Activated CD4-positive, alpha-beta T cell treated with anti-CD3 and anti-CD28 coated beads for 48 hours (primary cell): ENCODE measurements at regions not wholly inside any gene's neighbourhood (a gene's known extent, or its start where the extent isn't known, plus 50 kb on each side); places are given as distances from the start of the nearest gene placed in this dataset.

Experiments
- DNase-seq: peaks from one replicate; pipeline ENCODE4 v3.0.0-alpha.2; 2020

DNA sequence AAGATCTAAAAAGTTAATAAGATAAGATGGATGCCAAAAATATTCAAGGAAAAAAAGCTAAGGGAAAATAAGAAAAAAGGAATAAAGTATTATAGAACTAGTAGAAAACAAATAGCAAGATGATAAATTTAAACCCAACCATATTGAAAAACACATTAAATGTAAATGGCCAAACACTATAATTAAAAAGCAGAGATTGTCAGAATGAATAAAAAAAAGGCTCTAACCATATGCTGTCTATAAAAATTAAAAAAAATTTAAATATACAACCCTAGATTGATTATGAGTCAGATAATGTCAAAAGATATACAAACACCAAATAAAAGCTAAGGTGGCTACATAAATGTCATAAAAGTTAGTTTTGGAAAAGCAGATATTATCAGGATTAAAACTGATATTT, 617.5 kb upstream of the SGCG start:
- no peak for DNase-seq

DNA sequence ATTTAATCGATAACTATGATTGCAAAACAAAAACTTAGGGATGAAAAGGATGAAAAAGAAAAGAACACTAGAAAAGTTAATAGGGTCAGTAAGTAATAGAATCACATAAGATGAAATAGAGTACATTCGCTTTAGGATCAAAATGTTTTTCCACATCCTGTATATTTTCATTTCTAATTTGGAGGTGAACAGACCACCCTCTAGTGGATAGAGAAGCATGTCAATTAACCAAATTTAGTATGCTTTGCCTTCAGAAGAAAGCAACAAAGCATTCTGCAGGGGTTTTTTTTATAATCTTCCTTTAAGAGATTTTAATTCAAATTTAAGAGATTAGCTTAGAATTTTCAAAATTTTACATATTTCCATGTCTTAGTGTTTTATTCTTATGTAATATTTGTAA, 611.0 kb upstream of the SGCG start:
- DNase-seq = no peak

DNA sequence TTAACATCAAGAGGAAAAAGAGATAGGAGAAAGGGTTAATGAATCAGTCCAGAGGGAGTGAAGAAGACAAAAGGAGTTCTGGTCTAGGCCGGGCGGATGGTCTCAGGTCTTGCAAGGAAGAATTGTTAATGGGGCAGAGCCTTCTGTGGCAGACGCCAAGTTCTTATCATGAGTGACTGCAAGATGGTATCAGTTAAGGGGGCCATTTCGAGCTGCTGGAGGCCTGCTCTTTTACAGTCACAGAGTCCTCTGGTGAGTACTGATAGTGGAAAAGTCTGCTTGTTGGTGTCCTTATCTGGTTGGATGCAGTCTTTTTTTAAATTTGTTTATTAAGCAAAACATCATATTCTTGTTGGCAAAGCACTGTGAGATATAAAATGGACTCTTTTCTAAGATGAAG, 590.9 kb upstream of the SGCG start:
- no peak for DNase-seq

GRCh38 chr13:22592515-22592914, 588.3 kb upstream of the SGCG start:
- DNase-seq = no peak

GRCh38 chr13:22594041-22594440, 586.7 kb upstream of the SGCG start:
- DNase-seq = no peak

- DNase-seq = no peak
These were observed 584.5 kb upstream of the SGCG start for GRCh38 chr13:22596171-22596863.

DNA sequence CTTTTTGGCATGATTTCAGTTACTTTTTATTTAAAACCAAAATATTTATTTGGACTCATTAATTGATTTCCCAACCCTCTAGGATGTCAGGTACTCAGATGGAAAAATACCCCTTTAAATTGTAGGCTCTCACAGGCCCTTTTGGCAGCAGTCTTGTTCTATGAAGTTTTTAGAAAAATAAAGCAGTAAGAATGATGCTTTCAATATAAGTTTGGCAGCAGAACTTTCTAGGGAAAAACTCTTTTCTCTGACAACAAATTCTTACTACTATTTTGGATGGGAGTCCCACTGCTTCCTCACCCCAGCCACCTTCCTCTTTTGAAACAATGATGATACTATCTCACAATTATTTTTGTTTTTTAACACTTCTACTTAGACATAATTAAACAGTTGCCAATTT, 581.6 kb upstream of the SGCG start:
- DNase-seq = no peak

DNA sequence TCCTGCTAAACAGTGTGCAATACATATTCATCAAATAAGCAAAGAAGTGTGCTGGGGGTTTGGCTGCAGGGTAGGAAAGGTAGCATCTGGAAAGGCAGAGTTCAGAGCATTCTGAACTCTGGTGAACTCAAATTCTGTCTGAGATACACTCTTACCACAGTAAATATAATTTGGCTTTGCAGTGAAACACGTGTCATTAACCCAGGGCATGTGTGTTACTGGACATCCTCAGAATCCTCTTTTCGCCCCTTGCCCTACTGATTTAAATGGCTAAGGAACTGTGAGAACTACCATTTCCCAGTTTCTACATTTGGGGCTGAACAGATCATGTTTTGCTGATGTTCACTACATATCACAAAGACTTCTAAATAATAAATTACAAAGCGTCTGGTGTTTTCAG, 562.8 kb upstream of the SGCG start:
- no peak for DNase-seq

- DNase-seq = no peak
These were observed 555.1 kb upstream of the SGCG start for GRCh38 chr13:22625691-22626090.

DNA sequence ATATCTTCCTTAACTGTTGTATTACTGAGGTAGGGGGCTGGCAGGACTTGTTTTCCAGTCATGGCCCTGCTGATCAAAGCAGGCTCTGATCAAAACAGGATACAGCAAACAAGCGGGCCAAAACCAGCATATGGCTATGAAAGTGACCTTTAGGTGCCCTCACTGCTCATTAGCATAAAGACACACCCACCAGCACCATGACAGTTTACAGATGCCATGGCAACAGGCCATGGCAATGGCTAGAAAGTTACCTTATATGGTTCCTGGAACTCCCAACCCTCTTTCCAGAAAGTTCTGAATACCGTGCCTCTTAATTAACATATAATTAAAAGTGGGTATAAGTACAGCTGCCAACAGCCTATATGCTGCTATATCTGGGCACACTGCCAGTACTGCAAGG, 551.4 kb upstream of the SGCG start:
- no peak for DNase-seq

- DNase-seq = no peak
These were observed 538.7 kb upstream of the SGCG start for GRCh38 chr13:22642088-22642487.

GRCh38 chr13:22644941-22645340, 535.8 kb upstream of the SGCG start:
- no peak for DNase-seq

- no peak for DNase-seq
These were observed 533.5 kb upstream of the SGCG start for GRCh38 chr13:22647156-22647850.

DNA sequence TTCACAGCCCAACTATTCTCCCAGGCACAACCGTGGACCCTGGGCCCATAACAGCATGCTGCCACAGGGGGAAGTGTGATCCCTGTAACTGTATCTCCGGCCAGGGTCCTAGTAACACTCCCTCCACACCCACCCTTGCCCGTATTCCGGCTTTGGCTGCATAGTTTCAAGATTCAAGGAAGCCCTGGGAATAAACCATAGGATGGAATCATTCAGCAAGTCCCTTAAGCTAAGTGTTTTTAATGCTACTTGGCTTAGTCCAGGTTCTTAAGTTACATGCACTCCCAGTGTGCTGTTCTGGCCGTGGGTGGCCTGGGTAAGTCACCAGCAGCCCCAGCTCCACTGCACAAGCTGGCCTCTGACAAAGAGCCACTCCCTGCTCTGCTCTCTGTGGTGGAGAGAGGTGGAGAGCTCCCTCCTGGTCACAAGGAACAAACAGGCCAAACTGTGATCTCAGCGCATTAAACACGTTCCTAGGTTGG, 532.4 kb upstream of the SGCG start:
- no peak for DNase-seq

DNA sequence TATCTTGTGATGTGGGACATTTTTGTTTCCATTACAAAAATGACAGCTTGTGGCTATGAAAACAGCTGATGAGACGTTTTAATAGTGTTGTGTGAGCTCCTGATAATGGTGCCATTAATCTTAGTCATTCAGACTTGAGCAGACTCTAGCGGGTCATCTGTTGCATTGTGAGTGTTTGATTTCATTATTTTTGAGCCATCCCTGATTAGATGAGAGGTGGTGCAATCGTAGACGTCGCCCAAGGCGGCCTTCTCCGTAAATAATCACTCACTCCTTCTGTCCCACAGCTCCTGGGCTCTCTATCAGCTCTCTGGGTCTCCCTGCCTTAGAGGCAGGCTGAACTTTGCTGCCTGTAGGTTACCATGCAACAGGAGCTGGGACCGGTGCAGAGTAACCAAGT, 528.0 kb upstream of the SGCG start:
- DNase-seq = no peak

DNA sequence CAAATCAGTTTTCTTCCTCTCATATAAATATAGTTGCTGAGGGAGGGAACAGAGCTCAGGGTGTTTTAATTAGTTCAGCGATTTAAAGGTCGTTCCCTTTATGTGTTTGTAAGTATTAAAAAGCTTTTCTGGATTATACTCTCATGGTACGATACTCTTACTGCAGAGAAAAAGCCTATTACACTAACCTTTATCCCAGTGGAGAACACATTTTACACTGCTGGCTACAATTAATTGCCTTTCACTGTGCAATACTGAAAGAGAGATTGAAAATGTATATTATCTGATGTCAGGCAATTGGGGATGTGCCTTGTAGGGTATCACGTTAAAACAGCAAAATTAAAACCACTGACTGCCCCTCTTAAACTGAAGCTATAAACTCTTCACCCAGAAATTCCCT, 526.9 kb upstream of the SGCG start:
- no peak for DNase-seq

GRCh38 chr13:22655106-22655852, 525.5 kb upstream of the SGCG start:
- DNase-seq = no peak

- no peak for DNase-seq
These were observed 518.0 kb upstream of the SGCG start for GRCh38 chr13:22662771-22663170.

DNA sequence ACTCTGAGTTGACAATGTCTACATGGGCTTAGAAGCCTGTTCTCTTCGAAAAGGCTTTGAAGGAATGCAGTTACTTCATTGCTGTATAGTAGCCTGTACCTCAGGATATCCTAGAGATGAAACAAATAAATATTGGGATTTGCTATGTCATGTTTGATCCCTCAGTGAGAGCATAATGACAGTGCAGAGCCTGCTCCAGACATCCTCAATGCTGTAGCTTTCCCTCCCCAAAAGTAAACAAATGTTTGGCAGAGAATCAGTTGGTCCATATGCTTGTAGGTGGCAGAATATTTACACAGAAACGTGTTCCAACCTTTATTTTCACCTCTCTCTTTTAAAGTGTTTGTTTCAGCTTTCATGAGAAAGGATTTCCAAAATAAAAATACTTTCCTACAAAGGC, 515.3 kb upstream of the SGCG start:
- no peak for DNase-seq

GRCh38 chr13:22690756-22691155, 490.0 kb upstream of the SGCG start:
- DNase-seq = no peak

DNA sequence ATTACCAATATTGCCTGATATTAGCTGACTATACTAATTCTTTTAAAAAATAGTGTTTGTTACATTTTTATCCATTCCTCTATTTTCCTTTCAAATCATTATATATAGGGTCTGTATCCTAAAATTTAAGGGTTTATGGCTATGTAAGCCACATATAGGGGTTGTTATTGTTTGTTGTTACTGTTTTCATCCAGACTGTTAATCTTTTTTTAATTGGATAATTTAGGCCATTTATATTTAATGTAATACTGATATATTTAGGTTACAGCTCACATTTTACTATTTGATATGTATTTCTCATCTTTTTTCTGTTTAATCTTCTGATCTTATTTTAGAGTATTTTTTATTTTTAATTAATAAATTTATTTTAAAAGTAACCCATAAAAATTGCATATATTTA, 487.1 kb upstream of the SGCG start:
- DNase-seq = no peak

- DNase-seq = no peak
These were observed 484.3 kb upstream of the SGCG start for GRCh38 chr13:22696433-22696832.

GRCh38 chr13:22698467-22698866, 482.3 kb upstream of the SGCG start:
- no peak for DNase-seq

GRCh38 chr13:22700246-22700887, 480.4 kb upstream of the SGCG start:
- no peak for DNase-seq
